C4-2B (cell line): ENCODE measurements at regions not wholly inside any gene's neighbourhood (a gene's known extent, or its start where the extent isn't known, plus 50 kb on each side); places are given as distances from the start of the nearest gene placed in this dataset.

ENCODE experiments used
- CTCF ChIP-seq: fragments of 450-650 bp; conservative IDR thresholded peaks from 2 replicates; pipeline ENCODE4 v1.5.1; 2017; ENCODE audit warnings: mild to moderate bottlenecking
- ZFX ChIP-seq: fragments of 450-650 bp; IDR thresholded peaks from 2 replicates; pipeline ENCODE4 v1.6.1; 2017

- TF ChIP-seq CTCF (no peak), ZFX (no peak)
Observed at GRCh38 chr2:122583159-122583917, 827.9 kb downstream of the TSN start.
